ENCODE measurements at regions not wholly inside any gene's neighbourhood (a gene's known extent, or its start where the extent isn't known, plus 50 kb on each side); places are given as distances from the start of the nearest gene placed in this dataset.
A peak's percentile ranks its signal among the peaks of the same experiment; 100 is the strongest.

GRCh38 chr5:136665331-136665730, 300.0 kb upstream of the TRPC7 start:
- Histone ChIP-seq H3K9me3 (ENCODE audit: control insufficient read depth, low read length) (no peaks in the 10 kb centered on the region), H3K4me3 (ENCODE audit: low read length) (no peak overlapping the region), H3K27me3 (ENCODE audit: control insufficient read depth, insufficient read depth) (no peaks in the 10 kb centered on the region), H3K27ac (ENCODE audit: low read length) (no peak overlapping the region), H3K4me1 (ENCODE audit: control insufficient read depth, insufficient read depth, low read length) (no peaks in the 10 kb centered on the region)
- ATAC-seq = no peak
- no peak for DNase-seq
- WGBS = 20% methylated on average over 1 of the region's 1 CpG
- intact Hi-C loops (cut with DNase I) = no loop called here

- DNase-seq = no peak
- intact Hi-C loops (cut with DNase I) = no loop called here
- Histone ChIP-seq H3K27me3 (ENCODE audit: control insufficient read depth, insufficient read depth) (no peaks in the 10 kb centered on the region), H3K27ac (ENCODE audit: low read length) (no peak overlapping the region), H3K9me3 (ENCODE audit: control insufficient read depth, low read length) (no peaks in the 10 kb centered on the region), H3K4me3 (ENCODE audit: low read length) (no peak overlapping the region), H3K4me1 (ENCODE audit: control insufficient read depth, insufficient read depth, low read length) (no peaks in the 10 kb centered on the region)
- WGBS = 47% methylated on average over 2 of the region's 2 CpGs
- no peak for ATAC-seq
These were observed 295.7 kb upstream of the TRPC7 start for GRCh38 chr5:136661026-136661425.

GRCh38 chr5:136656811-136657210, 291.5 kb upstream of the TRPC7 start:
- no peak for ATAC-seq
- H3K4me1 ChIP-seq (ENCODE audit: control insufficient read depth, insufficient read depth, low read length) = no peaks in the 10 kb centered on the region
- DNase-seq = no peak
- intact Hi-C loops (cut with DNase I) = no loop called here
- WGBS = 34% methylated on average over 4 of the region's 4 CpGs
- no peaks in the 10 kb centered on the region for H3K9me3 ChIP-seq (ENCODE audit: control insufficient read depth, low read length)
- H3K27ac ChIP-seq (ENCODE audit: low read length) = no peak overlapping the region
- no peaks in the 10 kb centered on the region for H3K27me3 ChIP-seq (ENCODE audit: control insufficient read depth, insufficient read depth)
- H3K4me3 ChIP-seq (ENCODE audit: low read length) = no peak overlapping the region

DNA sequence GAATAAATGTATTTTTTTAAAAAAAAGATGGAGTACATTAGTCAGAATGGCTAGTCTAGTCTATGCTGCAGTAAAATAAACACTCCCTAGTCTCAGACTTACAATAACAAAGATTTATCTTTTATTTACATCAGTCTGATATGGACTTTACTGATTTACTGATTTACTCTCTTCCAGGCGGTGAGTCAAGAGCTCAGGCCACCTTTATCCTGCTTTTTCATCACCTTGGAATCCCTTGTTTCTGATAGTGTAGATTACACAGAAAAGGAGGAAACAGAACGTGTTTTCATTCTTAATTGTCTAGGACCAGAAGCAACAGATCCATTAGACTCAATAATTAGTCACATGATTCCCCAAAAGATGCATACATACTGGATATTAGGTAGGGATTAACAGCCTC, 290.1 kb upstream of the TRPC7 start:
- Histone ChIP-seq H3K9me3 (ENCODE audit: control insufficient read depth, low read length) (no peaks in the 10 kb centered on the region), H3K4me1 (ENCODE audit: control insufficient read depth, insufficient read depth, low read length) (no peaks in the 10 kb centered on the region), H3K27ac (ENCODE audit: low read length) (no peak overlapping the region), H3K27me3 (ENCODE audit: control insufficient read depth, insufficient read depth) (no peaks in the 10 kb centered on the region), H3K4me3 (ENCODE audit: low read length) (no peak overlapping the region)
- DNase-seq (no peak), ATAC-seq (no peak)
- intact Hi-C loops (cut with DNase I) = no loop called here
- WGBS = 43% methylated on average over 2 of the region's 2 CpGs

- 43% methylated on average over 2 of the region's 2 CpGs for WGBS
These were observed 281.6 kb upstream of the TRPC7 start for GRCh38 chr5:136646915-136647314.

DNA sequence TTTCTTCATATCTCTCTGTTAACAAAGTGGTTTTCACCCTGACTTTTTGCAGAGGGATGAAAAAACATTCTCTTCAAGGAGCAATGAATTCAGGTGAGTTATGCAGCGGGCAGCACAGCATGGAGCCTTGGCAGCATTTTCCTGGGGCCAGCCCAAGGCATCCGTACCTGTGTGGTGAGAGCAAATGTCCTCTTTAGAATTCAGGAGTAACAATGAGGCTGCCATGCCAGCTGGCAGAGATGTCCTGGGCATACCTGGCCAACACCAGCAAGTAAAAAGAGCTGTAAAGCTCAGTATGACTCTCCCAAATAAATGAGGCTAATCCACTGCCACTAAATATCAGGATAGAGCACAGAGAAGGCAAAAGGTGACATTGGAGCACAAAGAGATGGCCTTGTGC, 277.6 kb upstream of the TRPC7 start:
- Histone ChIP-seq H3K27me3 (ENCODE audit: control insufficient read depth, insufficient read depth) (no peaks in the 10 kb centered on the region), H3K27ac (ENCODE audit: low read length) (no peak overlapping the region), H3K4me3 (ENCODE audit: low read length) (no peak overlapping the region), H3K9me3 (ENCODE audit: control insufficient read depth, low read length) (no peaks in the 10 kb centered on the region), H3K4me1 (ENCODE audit: control insufficient read depth, insufficient read depth, low read length) (no peaks in the 10 kb centered on the region)
- intact Hi-C loops (cut with DNase I) = no loop called here
- no peak for ATAC-seq
- no peak for DNase-seq
- WGBS = 71% methylated on average over 2 of the region's 2 CpGs

More at GRCh38 chr5:136646915-136647314, 281.6 kb upstream of the TRPC7 start:
- Histone ChIP-seq H3K4me1 (ENCODE audit: control insufficient read depth, insufficient read depth, low read length) (no peaks in the 10 kb centered on the region), H3K4me3 (ENCODE audit: low read length) (no peak overlapping the region), H3K27me3 (ENCODE audit: control insufficient read depth, insufficient read depth) (no peaks in the 10 kb centered on the region), H3K9me3 (ENCODE audit: control insufficient read depth, low read length) (no peaks in the 10 kb centered on the region), H3K27ac (ENCODE audit: low read length) (no peak overlapping the region)
- DNase-seq = no peak
- intact Hi-C loops (cut with DNase I) = no loop called here
- ATAC-seq = no peak

- no peaks in the 10 kb centered on the region for H3K9me3 ChIP-seq (ENCODE audit: control insufficient read depth, low read length)
- whole genome bisulfite sequencing = 89% methylated on average over 3 of the region's 3 CpGs
- no peaks in the 10 kb centered on the region for H3K4me1 ChIP-seq (ENCODE audit: control insufficient read depth, insufficient read depth, low read length)
- intact Hi-C loops (cut with DNase I) = no loop called here
- H3K27ac ChIP-seq (ENCODE audit: low read length) = no peak overlapping the region
- DNase-seq (no peak), ATAC-seq (no peak)
- H3K27me3 ChIP-seq (ENCODE audit: control insufficient read depth, insufficient read depth) = no peaks in the 10 kb centered on the region
- H3K4me3 ChIP-seq (ENCODE audit: low read length) = no peak overlapping the region
These were observed 274.3 kb upstream of the TRPC7 start for GRCh38 chr5:136639616-136640015.

GRCh38 chr5:136638084-136638483, 272.7 kb upstream of the TRPC7 start:
- H3K27me3 ChIP-seq (ENCODE audit: control insufficient read depth, insufficient read depth) = no peaks in the 10 kb centered on the region
- 95% methylated on average over 1 of the region's 1 CpG for WGBS
- ATAC-seq (no peak), DNase-seq (no peak)
- intact Hi-C loops (cut with DNase I) = no loop called here
- no peaks in the 10 kb centered on the region for H3K9me3 ChIP-seq (ENCODE audit: control insufficient read depth, low read length)
- no peak overlapping the region for H3K4me3 ChIP-seq (ENCODE audit: low read length)
- no peaks in the 10 kb centered on the region for H3K4me1 ChIP-seq (ENCODE audit: control insufficient read depth, insufficient read depth, low read length)
- H3K27ac ChIP-seq (ENCODE audit: low read length) = no peak overlapping the region

DNA sequence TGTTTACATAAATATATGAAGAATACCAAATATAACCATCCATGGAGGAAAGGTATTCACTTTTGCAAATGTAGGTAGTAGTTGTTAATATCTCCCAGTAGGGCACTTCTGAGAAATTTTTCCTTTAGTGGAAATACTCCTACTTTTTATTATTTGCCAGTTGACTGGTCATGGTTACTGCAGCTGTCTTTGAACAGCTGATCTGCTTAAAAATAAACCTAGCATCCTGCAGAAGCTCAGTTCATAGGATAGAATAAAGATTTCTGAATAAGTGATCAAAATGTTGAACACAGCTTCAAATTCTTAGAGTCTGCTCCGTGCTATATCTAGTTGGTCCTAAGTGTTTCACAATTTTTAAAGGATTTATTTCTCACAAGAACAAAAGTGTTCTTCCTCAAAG, 270.7 kb upstream of the TRPC7 start:
- intact Hi-C loops (cut with DNase I) = no loop called here
- Histone ChIP-seq H3K27me3 (ENCODE audit: control insufficient read depth, insufficient read depth) (no peaks in the 10 kb centered on the region), H3K4me1 (ENCODE audit: control insufficient read depth, insufficient read depth, low read length) (no peaks in the 10 kb centered on the region), H3K27ac (ENCODE audit: low read length) (no peak overlapping the region), H3K9me3 (ENCODE audit: control insufficient read depth, low read length) (no peaks in the 10 kb centered on the region), H3K4me3 (ENCODE audit: low read length) (no peak overlapping the region)
- DNase-seq (no peak), ATAC-seq (no peak)
- 93% methylated on average over 1 of the region's 1 CpG for WGBS

- Histone ChIP-seq H3K9me3 (ENCODE audit: control insufficient read depth, low read length) (no peaks in the 10 kb centered on the region), H3K27me3 (ENCODE audit: control insufficient read depth, insufficient read depth) (no peaks in the 10 kb centered on the region), H3K27ac (ENCODE audit: low read length) (no peak overlapping the region), H3K4me3 (ENCODE audit: low read length) (no peak overlapping the region), H3K4me1 (ENCODE audit: control insufficient read depth, insufficient read depth, low read length) (peaks cover 2% of the 10 kb centered on the region)
- intact Hi-C loops (cut with DNase I) = no loop called here
- WGBS = 48% methylated on average over 1 of the region's 1 CpG
- DNase-seq = no peak
- ATAC-seq = no peak
These were observed 265.8 kb upstream of the TRPC7 start for GRCh38 chr5:136631186-136631585.

DNA sequence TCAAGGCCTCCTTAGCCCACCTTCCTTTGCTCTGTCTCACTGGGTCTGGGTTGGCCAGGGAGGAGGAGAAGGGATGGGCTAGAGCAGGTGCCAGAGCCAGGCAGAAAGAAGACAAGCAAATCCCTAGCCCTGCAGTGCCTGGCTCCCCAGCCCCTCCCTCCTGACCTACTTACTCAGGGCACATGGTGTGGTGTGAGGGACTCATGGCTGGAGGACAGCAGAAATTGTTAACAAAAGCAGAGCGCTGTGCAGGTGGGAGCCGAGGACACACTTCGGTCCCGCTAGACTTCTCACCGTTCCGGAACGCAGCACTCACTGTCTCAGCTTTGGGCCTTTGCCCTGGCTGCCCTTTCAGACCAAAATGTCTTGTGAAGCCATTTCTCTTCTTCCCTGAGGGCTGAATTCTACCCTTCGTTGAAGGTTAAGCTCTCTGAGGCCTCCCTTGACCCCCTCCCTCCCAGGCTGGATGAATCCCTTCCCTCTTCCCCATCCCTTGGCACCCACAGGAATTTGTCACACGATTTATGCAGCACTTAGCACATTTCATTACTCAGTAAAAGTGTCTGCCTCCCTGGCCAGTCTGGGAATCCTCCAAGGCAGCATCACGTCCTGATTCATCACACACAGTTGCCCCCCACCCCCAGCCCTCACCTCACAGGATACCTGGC, 263.9 kb upstream of the TRPC7 start:
- no peak overlapping the region for H3K27ac ChIP-seq (ENCODE audit: low read length)
- no peaks in the 10 kb centered on the region for H3K27me3 ChIP-seq (ENCODE audit: control insufficient read depth, insufficient read depth)
- 61% methylated on average over 10 of the region's 10 CpGs for WGBS
- H3K4me3 ChIP-seq (ENCODE audit: low read length) = no peak overlapping the region
- H3K9me3 ChIP-seq (ENCODE audit: control insufficient read depth, low read length) = no peaks in the 10 kb centered on the region
- ATAC-seq (peak in 1 of 2 donors; percentile 55), DNase-seq (peak in 2 of 3 donors; percentile 39 to 42)
- intact Hi-C loops (cut with DNase I) = no loop called here
- H3K4me1 ChIP-seq (ENCODE audit: control insufficient read depth, insufficient read depth, low read length) = peaks cover 2% of the 10 kb centered on the region

DNA sequence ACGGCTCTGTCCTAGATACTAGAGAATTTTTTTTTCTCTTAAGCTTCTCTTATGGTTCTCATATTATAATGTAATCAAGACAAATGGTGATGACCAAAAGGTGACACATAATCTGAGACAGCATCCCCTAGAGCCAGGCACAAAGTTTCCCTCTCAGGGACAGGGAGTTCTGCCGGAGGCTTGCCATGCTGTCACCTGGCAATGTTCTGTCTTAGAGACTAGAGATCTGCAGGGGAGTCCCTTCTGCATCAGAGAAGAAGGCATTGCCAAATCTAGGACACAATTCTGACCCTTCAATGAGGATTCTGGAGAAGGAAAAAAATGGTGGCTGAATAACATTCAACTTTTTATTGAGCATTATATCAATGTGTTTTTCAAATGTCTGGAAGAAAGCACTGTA, 261.2 kb upstream of the TRPC7 start:
- intact Hi-C loops (cut with DNase I) = no loop called here
- no peak for ATAC-seq
- Histone ChIP-seq H3K4me1 (ENCODE audit: control insufficient read depth, insufficient read depth, low read length) (peaks cover 2% of the 10 kb centered on the region), H3K27ac (ENCODE audit: low read length) (no peak overlapping the region), H3K4me3 (ENCODE audit: low read length) (no peak overlapping the region), H3K27me3 (ENCODE audit: control insufficient read depth, insufficient read depth) (no peaks in the 10 kb centered on the region), H3K9me3 (ENCODE audit: control insufficient read depth, low read length) (no peaks in the 10 kb centered on the region)
- 86% methylated on average over 2 of the region's 2 CpGs for WGBS
- DNase-seq = no peak
